ENCODE measurements at regions not wholly inside any gene's neighbourhood (a gene's known extent, or its start where the extent isn't known, plus 50 kb on each side); places are given as distances from the start of the nearest gene placed in this dataset.
"Not testable (repeated sequence)": the region's sequence is repeated elsewhere in the genome, so short reads cannot be mapped to it uniquely, and the experiment has no call there.

DNA sequence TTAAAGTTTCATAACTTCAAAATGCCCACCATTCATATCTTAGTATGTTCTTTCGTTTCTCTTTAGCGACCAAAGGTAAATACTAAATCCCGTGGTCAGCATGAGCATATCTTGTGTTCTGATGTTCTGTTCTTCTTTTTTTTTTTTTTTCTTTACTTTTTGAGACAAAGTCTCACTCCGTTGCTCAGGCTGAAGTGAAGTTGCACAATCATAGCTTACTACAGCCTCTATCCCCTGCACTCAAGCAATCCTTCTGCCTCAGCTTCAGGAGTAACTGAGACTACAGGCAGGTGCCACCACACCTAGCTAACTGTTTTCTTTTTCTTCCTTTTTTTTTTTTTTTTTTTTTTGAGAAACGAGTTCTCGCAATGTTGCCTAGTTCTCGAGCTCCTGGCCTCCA, 60.9 kb upstream of the ATP12A start:
- H3K4me3 Mint-ChIP-seq = no peak overlapping the region
- DNase-seq (ENCODE audit: low spot score) (no peak), ATAC-seq (no peak)
- TF ChIP-seq NFYB (CRISPR knock-in tag; conservative IDR thresholded peaks at IDR 0.05; ENCODE audit: low read depth) (no peak), SP1 (CRISPR knock-in tag; conservative IDR thresholded peaks at IDR 0.05) (no peak)
- TF ChIP-seq, protein P1, sequence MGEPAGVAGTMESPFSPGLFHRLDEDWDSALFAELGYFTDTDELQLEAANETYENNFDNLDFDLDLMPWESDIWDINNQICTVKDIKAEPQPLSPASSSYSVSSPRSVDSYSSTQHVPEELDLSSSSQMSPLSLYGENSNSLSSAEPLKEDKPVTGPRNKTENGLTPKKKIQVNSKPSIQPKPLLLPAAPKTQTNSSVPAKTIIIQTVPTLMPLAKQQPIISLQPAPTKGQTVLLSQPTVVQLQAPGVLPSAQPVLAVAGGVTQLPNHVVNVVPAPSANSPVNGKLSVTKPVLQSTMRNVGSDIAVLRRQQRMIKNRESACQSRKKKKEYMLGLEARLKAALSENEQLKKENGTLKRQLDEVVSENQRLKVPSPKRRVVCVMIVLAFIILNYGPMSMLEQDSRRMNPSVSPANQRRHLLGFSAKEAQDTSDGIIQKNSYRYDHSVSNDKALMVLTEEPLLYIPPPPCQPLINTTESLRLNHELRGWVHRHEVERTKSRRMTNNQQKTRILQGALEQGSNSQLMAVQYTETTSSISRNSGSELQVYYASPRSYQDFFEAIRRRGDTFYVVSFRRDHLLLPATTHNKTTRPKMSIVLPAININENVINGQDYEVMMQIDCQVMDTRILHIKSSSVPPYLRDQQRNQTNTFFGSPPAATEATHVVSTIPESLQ (CRISPR knock-in tag; IDR thresholded peaks at IDR 0.05) = no peak
- H3K27ac Mint-ChIP-seq = no peak overlapping the region
- CTCF ChIA-PET = interaction anchor here (0.6 to 1.8 kb wide), 7 partner anchors 8 to 566 kb away, joined by 3 to 8 read pairs (median 4); partner anchors contain the start of gene ATP12A
- no peaks in the 10 kb centered on the region for H3K27me3 Mint-ChIP-seq (ENCODE audit: low read depth)
- POLR2A ChIA-PET = interaction anchor here (0.6 to 0.7 kb wide), 2 partner anchors 97 to 166 kb away, joined by 3 to 4 read pairs; no protein-coding TSS in a partner anchor
- no peaks in the 10 kb centered on the region; the same call in 1 of the 2 replicates for H3K36me3 Mint-ChIP-seq
- H3K9me3 Mint-ChIP-seq = no peaks in the 10 kb centered on the region
- H3K4me1 Mint-ChIP-seq = peaks cover 19% of the 10 kb centered on the region

DNA sequence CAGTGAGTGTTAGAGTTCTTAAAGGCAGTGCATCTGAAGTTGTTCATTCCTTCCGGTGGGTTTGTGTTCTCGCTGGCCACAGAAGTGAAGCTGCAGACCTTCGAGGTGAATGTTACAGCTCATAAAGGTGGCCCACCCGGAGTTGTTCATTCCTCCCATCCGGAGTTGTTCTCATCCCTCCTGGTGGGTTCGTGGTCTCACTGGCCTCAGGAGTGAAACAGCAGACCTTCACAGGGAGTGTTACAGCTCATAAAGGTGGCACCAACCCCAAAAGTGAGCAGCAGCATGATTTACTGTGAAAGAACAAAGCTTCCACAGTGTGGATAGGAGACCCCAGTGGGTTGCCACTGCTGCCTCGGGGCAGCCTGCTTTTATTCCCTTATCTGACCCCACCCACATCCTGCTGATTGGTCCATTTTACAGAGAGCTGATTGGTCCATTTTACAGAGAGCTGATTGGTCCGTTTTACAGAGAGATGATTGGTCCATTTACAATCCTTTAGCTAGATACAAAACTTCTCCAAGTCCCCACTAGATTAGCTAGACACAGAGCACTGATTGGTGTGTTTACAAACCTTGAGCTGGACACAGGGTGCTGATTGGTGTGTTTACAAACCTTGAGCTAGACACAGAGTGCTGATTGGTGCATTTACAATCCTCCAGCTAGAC, 57.6 kb upstream of the ATP12A start:
- CTCF ChIA-PET; H3K27me3 Mint-ChIP-seq (ENCODE audit: low read depth); H3K9me3 Mint-ChIP-seq; DNase-seq (ENCODE audit: low spot score); H3K36me3 Mint-ChIP-seq; H3K4me3 Mint-ChIP-seq; POLR2A ChIA-PET; H3K27ac Mint-ChIP-seq; ATAC-seq: not testable (repeated sequence)
- H3K4me1 Mint-ChIP-seq = peaks cover 38% of the 10 kb centered on the region

DNA sequence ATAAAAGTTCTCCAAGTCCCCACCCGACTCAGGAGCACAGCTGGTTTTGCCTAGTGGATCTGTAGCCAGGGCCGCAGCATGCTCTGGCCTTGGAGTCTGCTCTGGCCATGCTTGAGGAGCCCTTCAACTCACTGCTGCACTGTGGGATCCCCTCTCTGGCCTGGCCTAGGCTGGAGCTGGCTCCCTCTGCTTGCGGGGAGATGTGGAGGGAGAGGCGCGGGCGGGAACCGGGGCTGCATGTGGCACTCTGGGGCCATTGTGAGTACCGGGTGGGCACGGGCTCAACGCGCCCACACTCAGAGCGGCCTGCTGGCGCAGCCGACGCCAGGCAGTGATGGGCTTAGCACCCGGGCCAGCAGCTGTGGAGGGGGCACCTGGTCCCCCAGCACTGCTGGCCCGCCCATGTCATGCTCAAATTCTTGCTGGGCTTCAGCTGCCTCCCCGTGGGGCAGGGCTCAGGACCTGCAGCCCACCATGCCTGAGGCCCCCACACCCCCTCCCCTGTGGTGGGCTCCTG, 57.0 kb upstream of the ATP12A start:
- Mint-ChIP-seq H3K27me3 (ENCODE audit: low read depth) (no peaks in the 10 kb centered on the region; the same call in 1 of the 2 replicates), H3K9me3 (no peaks in the 10 kb centered on the region), H3K27ac (no peak overlapping the region), H3K4me1 (peaks cover 35% of the 10 kb centered on the region), H3K4me3 (no peak overlapping the region), H3K36me3 (no peaks in the 10 kb centered on the region; the same call in 1 of the 2 replicates)
- no peak for DNase-seq (ENCODE audit: low spot score)
- TF ChIP-seq, protein P2, sequence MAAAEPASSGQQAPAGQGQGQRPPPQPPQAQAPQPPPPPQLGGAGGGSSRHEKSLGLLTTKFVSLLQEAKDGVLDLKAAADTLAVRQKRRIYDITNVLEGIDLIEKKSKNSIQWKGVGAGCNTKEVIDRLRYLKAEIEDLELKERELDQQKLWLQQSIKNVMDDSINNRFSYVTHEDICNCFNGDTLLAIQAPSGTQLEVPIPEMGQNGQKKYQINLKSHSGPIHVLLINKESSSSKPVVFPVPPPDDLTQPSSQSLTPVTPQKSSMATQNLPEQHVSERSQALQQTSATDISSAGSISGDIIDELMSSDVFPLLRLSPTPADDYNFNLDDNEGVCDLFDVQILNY (CRISPR knock-in tag; IDR thresholded peaks at IDR 0.05) = no peak
- TF ChIP-seq SOX15 (CRISPR knock-in tag; IDR thresholded peaks at IDR 0.05) (no peak), CREB1 (CRISPR knock-in tag; IDR thresholded peaks at IDR 0.05) (no peak), TP53 (CRISPR knock-in tag; IDR thresholded peaks at IDR 0.05) (no peak), GRHL2 (CRISPR knock-in tag; IDR thresholded peaks at IDR 0.05; ENCODE audit: insufficient replicate concordance, severe bottlenecking) (no peak), SP1 (CRISPR knock-in tag; conservative IDR thresholded peaks at IDR 0.05) (no peak), SMAD3 (CRISPR knock-in tag; IDR thresholded peaks at IDR 0.05; ENCODE audit: borderline replicate concordance) (no peak)
- TF ChIP-seq, protein P3, sequence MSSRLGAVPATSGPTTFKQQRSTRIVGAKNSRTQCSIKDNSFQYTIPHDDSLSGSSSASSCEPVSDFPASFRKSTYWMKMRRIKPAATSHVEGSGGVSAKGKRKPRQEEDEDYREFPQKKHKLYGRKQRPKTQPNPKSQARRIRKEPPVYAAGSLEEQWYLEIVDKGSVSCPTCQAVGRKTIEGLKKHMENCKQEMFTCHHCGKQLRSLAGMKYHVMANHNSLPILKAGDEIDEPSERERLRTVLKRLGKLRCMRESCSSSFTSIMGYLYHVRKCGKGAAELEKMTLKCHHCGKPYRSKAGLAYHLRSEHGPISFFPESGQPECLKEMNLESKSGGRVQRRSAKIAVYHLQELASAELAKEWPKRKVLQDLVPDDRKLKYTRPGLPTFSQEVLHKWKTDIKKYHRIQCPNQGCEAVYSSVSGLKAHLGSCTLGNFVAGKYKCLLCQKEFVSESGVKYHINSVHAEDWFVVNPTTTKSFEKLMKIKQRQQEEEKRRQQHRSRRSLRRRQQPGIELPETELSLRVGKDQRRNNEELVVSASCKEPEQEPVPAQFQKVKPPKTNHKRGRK (CRISPR knock-in tag; IDR thresholded peaks at IDR 0.05; ENCODE audit: borderline replicate concordance) = no peak
- TF ChIP-seq, protein P4, sequence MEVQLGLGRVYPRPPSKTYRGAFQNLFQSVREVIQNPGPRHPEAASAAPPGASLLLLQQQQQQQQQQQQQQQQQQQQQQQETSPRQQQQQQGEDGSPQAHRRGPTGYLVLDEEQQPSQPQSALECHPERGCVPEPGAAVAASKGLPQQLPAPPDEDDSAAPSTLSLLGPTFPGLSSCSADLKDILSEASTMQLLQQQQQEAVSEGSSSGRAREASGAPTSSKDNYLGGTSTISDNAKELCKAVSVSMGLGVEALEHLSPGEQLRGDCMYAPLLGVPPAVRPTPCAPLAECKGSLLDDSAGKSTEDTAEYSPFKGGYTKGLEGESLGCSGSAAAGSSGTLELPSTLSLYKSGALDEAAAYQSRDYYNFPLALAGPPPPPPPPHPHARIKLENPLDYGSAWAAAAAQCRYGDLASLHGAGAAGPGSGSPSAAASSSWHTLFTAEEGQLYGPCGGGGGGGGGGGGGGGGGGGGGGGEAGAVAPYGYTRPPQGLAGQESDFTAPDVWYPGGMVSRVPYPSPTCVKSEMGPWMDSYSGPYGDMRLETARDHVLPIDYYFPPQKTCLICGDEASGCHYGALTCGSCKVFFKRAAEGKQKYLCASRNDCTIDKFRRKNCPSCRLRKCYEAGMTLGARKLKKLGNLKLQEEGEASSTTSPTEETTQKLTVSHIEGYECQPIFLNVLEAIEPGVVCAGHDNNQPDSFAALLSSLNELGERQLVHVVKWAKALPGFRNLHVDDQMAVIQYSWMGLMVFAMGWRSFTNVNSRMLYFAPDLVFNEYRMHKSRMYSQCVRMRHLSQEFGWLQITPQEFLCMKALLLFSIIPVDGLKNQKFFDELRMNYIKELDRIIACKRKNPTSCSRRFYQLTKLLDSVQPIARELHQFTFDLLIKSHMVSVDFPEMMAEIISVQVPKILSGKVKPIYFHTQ (CRISPR knock-in tag; IDR thresholded peaks at IDR 0.05) = no peak
- TF ChIP-seq, protein P5, sequence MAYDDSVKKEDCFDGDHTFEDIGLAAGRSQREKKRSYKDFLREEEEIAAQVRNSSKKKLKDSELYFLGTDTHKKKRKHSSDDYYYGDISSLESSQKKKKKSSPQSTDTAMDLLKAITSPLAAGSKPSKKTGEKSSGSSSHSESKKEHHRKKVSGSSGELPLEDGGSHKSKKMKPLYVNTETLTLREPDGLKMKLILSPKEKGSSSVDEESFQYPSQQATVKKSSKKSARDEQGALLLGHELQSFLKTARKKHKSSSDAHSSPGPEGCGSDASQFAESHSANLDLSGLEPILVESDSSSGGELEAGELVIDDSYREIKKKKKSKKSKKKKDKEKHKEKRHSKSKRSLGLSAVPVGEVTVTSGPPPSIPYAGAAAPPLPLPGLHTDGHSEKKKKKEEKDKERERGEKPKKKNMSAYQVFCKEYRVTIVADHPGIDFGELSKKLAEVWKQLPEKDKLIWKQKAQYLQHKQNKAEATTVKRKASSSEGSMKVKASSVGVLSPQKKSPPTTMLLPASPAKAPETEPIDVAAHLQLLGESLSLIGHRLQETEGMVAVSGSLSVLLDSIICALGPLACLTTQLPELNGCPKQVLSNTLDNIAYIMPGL (CRISPR knock-in tag; IDR thresholded peaks at IDR 0.05) = no peak
- TF ChIP-seq, protein P6, sequence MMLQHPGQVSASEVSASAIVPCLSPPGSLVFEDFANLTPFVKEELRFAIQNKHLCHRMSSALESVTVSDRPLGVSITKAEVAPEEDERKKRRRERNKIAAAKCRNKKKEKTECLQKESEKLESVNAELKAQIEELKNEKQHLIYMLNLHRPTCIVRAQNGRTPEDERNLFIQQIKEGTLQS (CRISPR knock-in tag; conservative IDR thresholded peaks at IDR 0.05) = no peak
- TF ChIP-seq, protein P7, sequence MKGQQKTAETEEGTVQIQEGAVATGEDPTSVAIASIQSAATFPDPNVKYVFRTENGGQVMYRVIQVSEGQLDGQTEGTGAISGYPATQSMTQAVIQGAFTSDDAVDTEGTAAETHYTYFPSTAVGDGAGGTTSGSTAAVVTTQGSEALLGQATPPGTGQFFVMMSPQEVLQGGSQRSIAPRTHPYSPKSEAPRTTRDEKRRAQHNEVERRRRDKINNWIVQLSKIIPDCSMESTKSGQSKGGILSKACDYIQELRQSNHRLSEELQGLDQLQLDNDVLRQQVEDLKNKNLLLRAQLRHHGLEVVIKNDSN (CRISPR knock-in tag; IDR thresholded peaks at IDR 0.05) = no peak
- POLR2A ChIA-PET = no interaction called here
- CTCF ChIA-PET = no interaction called here
- no peak for ATAC-seq
